Hematopoietic multipotent progenitor cell treated with erythropoietin and hydrocortisone succinate and interleukin-3 and kit ligand, for 17 days (in vitro differentiated cells): ENCODE measurements at regions not wholly inside any gene's neighbourhood (a gene's known extent, or its start where the extent isn't known, plus 50 kb on each side); places are given as distances from the start of the nearest gene placed in this dataset.
"Not testable (repeated sequence)": the region's sequence is repeated elsewhere in the genome, so short reads cannot be mapped to it uniquely, and the experiment has no call there.

Source experiments
- DNase-seq: peaks from one replicate; pipeline ENCODE4 v3.0.0-alpha.2; 2015; ENCODE audit warnings: low spot score

DNA sequence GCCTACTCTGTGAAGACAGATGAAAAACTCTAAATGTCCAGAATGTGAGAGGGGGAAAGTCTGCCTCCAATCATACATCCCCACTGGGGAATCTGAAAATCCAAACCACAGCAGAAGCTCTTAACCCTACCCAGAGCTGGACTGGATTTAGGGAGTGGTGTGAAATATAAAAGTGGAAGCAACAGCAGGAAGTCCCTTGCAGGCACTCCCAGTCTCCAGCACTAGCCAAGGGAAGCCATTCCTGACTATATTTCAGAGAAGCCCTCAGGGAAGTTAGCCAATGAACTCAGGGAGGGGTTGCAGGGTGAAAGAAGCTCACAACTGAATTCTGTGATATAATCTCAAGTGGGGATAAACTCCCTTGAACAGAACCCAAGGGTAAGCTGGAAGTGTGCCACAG lies 51.5 kb downstream of the CRPPA start:
- DNase-seq: no peak

DNA sequence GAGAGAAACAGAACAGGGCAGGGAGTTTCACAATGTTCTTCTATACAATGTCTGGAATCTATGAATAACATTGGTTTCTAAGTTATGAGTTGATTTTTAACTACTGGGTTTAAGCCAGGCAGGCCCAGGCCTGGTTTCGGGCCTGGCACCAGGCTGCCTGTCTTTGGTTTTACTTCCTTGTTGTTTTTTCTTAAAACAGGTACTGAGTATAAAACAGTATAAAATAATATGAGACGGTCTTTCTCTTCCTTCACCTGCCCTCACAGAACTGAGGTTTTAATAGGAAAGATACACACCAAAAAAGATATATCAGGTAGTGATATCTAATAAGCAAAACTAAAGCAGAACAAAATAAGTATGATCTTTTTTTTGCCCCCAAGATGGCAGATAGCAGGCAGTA lies 52.0 kb downstream of the CRPPA start:
- DNase-seq: not testable (repeated sequence)

DNA sequence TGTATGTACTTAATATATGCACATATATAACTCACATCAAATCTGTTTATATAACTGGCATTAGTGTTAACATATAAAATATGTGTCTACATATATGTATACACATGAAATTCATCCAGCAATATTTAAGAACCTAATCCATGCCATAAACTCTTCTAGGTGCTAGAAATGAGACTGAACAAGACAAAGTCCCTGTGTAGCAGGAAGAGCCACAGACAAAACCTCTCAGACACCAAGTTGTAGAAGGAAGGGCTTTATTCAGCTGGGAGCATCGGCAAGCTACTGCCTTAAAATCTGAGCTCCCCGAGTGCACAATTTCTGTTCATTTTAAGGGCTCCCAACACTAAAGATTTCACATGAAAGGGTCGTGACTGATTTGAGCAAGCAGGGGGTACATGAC lies 52.5 kb downstream of the CRPPA start:
- DNase-seq: no peak

DNA sequence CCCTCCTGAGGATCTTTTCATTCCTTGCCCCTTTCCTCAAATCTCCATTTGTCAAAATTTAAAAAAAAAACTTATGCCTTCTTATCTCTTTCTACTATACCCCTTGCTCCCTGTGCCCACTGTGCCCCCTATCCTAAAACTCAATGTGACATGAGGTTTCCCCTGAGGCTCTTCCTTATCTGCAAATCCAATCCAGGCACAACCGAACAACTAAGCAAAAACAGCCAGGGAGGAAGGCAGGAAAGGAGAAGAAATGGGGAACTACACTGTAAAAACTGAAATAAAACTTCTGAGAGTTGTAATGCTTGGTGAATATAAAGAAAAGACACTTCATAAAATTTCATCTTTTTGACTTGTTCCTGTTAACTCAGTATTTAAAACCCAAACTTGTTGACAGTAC lies 54.2 kb downstream of the CRPPA start:
- no peak for DNase-seq

DNA sequence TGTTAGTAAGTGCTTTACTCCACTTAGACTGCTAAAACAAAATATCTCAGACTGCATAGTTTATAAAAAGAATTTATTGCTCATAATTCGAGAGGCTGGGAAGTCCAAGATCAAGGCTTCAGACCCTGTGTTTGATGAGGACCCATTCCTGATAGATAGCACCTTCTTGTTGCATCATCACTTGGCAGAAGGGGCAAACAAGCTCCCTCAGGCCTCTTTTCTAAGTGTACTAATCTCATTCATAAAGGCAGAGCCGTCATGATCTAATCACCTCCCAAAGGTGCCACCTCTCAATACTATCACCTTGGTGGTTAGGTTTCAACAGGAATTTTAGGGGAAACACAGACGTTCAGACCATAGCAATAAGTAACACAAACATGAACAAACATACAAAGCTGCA lies 55.4 kb downstream of the CRPPA start:
- DNase-seq: no peak

DNA sequence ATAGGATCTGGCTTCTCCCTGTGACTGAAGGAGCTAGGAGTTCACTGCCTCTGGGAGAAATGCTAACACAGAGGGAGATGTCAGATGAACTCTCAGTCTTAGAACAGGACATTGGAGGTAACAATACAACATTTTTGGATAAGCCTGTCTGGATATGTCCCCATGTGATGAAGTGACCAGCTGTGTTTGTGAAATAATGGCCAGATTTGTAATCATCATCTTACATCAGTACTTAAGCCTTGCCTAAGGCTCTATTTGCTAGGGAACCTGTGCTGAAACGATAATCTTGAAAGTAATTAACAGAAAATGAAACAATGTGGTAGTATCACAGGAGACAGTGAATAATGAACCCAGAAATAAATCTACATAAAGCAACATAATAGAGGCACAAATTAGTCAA lies 56.2 kb downstream of the CRPPA start:
- no peak for DNase-seq

DNA sequence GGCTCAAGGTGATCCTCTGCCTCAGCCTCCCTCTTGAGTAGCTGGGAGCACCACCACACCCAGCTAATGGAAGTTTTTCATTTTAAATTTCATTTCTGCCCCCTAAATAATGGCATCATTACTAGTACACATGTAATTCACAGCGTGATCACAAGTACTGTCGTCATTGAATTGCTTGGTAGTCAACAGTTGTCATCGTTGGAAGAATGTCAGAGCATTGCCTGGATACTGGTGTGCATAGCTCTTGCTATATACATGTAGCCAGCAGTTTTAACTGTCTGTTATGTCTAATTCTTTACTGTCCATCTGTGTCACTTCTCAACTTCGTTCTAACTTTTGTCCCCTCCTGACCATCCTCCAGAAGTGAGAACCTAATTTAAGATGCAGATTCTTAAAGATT lies 62.1 kb downstream of the CRPPA start:
- no peak for DNase-seq

DNA sequence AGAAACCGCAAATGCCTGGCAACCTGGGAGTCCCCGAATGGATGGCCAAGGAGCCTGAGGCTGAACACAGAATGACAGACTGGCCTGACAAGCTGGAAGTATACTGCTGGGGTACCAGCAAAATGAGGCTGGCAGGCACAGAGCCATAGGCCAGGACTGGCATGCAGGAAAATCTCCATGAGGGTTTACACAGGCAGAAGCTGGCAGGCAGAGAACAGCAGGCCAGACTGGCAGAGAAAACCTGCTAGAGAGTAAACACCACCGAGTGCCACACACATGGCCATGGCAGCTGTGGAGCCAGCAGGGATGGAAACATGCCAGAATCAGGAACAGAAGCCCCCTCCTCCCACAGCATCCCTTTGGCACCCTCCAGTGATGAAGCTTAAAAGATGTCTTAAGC lies 63.4 kb downstream of the CRPPA start:
- no peak for DNase-seq

DNA sequence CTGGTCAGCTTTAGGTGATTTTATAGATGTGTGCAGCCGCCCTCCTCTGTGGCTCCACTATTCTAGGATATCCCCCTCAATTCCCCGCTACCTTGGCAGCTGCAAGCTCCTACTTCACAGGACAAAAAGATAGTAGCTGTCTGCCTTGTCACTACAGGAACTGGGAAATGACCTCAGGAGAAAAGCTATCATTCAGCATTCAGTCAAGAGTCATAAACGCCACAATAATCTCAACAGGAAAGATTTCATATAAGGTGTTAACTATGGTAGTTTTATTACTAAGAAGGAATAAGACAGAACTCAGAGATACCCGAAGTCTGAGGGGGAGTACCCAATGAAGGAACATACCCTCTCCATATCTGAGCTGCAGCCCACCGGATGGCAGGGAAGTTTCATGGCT lies 63.9 kb downstream of the CRPPA start:
- DNase-seq: no peak

DNA sequence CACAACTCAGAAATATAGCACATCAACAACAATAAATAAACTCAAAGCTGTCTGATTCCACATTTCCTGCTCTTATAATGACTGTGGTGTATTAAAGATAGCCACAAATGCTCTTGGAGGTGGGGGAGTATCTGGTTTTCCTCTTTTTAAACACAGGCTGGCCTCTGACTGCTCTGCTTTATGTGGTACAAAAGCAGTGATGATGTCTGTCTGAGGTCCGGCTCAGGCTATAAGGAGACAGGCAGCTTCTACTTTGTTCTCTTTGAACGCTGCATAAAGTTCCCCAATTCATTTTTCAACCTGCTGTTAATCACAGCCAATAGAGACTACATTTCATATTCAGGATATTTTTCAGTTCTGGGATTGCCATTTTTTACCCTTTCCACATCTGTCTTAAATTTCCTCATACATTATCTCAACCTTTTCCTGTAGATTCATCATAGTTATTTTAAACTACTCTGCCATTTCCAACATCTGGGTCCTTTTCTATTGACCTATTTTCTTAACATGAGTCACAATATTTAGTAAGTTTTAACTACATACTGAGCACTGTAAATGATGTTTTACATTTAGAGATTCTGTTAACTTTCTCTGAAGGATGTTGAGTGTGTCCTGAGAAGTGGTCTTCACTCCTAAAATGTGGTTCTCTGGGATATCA lies 64.9 kb downstream of the CRPPA start:
- no peak for DNase-seq

DNA sequence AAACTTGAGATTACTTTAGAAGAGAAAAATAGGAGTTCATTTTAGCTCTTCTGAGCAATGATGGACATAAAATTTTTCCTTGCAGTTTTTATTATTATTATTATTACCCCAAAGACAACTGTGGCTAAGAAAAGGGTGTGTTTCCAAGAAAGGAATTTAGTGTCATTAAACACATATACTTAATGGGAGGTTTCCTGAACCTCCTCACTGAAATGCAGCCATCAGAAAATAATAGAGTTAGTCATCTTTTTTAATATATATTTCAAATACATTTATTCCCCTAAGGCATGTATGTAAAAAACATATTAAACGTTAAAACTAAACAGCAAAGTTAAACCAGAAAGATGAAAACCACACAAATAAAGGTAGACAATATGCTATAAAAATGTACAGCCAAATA lies 66.8 kb downstream of the CRPPA start:
- DNase-seq: no peak

DNA sequence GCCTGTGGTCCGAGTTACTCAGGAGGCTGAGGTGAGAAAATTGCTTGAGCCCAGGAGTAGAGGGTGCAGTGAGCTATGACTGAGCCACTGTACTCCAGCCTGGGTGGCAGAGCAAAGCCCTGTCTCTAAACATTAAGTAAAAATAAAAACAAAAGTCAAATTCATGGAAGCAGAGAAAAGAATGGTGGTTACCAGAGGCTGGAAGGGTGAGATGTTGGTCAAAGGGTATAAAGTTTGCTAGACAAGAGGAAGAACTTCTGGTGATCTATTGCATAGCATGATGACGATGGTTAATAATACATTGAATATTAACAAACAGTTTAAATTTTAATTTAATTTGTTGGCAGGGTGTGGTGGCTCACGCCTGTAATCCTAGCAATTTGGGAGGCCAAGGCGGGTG lies 68.1 kb downstream of the CRPPA start:
- DNase-seq: no peak

DNA sequence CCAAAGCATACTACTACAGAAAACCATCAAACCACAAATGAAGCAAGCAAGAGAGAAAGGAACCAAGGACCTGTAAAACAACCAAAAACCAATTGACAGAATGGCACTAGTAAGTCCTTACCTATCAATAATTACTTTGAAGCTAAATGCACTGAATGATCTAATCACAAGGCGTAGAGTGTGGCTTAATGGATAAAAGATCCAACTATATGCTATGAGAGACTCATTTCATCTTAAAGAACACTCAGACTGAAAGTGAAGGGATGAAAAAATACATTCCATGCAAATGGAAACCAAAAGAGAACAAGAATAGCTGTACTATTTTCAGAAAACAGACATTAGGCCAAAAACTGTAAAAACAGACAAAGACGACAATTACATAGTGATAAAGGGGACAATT lies 70.7 kb downstream of the CRPPA start:
- DNase-seq: no peak

DNA sequence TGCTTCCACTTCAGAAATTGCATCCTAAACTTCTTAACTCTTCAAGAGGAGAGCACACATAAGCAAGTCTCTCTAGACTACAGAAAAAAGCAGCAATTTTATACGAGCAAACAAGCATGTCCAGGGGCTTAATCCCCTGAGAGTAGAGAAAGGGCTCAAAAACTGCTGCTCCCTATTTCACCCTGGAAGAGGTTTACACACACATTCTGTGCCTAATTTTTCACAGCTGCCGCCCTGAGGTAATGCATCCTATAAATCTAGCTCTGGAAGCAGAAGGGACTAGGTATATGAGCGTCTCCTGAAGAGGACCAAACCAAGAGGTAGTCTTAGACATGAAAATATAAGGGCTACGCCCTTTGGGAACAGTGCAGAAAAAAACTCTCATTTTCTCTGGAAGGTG lies 73.1 kb downstream of the CRPPA start:
- no peak for DNase-seq

DNA sequence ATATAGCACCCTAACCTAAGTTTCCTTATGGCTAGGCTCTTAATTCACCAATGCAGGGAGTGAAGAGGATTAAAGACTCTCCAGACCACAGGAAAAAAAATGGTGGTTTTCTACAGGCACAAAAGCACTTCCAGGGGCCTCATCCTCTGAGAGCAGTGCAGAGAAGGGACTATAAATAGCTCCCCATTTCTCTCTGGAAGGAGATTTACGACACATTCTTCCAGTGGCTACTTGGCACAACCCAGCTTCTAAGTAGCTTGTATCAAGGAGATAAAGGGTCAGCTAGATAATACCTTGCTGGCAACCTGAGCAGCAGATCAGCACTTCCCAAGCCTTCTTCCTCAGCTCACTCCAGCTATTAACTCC lies 73.5 kb downstream of the CRPPA start:
- DNase-seq: no peak

DNA sequence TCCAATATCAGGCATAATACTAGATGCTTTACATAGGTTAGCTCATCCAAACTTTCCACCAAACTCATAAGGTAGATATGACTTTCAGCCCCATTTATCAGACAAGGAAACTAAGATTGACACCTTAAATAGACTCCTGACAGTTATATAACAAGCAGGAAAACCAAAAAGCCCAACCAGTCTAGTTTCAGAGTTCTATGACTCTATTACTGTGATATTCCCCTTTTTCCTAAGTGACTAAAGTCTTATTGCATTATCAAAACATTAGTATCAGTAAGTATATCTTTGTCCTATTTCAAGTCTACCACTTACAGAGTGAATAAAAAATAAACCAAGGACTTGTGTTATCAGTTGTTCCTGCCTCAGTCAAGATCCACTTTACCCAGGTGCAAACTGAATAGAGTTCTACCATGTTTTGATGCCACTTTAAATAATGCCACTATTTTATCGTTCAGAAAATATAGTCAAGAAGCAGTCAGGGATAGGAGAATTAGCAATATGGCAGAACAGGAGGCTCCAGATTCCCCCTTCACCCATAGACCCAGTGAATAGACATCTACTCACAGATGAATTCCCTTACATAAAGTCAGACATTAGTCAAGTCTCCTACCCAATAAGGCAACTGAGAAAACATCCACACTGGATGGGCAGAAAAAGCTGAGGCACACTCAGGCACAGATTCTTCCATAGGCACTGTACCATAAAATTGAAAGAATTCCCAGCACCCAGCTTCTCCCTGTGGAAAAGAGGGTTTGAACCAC lies 74.1 kb downstream of the CRPPA start:
- DNase-seq: no peak

DNA sequence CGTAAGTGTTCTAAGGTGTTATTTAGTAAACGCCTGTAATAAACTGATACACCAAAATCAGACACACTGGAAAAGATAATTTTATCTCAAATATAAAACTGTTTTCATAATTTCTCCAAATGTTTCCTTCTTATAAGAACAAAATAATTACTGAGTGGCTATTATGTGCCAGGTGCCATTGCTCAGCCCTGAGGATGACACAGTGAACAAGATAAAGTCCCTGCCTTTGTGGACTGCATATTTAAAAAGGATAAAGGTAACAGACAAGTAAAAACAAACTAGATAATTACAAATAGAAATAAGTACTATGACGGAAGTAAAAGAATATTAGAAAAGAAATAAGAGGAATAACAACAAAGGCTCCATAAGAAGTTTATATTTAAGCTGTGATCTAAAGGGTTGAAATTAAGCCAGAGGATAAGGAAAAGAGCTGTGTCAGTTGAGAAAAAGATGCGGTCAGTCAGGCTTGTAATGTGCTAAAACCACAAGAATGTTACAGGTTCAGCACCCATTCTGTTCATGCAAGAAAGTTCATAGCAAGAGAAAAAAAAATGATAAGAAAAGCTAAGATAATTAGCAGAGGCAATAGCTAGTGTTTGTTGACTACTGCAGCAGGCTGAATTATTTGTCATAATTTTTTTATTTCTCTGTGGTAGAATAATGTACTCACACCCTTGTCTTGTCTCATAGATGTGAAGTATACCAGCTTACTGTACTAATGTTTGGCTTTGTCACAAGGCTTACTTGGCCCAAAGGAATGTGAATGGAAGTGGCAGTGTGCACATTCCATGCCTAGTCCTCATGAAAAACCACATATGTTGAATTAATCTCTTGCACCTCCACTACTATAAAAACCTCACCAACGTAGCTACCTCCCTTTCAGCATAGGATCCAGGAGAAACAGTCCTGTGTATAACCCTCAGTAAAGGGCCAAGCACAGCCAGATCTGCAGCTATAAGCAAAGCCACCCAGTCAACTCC lies 75.1 kb downstream of the CRPPA start:
- DNase-seq: no peak

DNA sequence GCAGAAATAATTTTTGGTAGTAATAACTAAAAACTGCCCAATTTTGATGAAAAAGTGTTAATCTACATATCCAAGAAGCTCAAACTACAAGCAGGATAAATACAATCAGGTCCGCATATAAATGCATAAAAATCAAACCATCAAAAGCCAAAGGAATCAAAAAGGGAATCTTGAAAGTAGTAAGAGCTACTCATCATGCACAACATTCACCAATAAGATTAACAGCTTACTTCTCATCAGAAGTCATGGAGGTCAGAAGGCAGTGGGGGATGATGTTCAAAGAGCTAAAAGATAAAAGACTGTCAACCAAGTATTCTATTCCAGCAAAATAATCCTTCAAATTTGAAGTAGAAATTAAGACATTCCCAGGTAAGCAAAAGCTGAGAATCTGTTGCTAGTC lies 76.4 kb downstream of the CRPPA start:
- no peak for DNase-seq

DNA sequence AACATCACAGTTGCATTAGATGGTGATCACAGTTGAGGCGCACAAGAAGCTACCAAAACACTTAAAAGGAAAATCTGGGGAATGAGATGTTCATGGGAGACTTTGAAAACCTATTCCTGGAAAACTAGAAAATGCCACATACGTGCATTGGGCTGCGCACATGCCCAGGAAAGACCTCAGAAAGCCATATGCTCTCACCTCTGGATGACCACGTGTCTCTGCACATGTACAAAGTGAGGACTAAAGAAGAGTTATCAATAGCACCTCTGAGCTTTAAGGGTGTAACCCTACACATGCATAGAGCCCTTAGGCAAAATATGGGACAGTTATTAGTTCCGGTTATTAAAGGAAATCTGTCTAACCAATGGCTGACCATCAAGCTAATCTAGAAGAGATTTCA lies 77.7 kb downstream of the CRPPA start:
- DNase-seq: no peak

DNA sequence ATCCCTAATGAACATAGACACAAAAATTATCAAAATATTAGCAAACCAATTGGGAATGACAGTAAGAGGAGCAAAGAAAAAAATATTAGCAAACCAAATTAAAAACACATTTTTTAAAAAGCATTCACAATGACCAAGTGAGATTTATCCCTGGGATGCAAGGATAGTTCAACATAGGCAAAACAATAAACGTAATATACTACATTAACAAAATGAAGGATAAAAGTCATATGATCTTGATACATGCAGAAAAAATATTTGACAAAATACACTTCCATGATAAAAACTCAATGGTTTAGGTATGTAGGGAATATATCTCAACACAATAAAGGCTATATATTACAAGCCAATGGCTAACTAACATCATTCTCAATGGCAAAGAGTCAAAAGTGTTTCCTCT lies 83.3 kb downstream of the CRPPA start:
- DNase-seq: no peak

DNA sequence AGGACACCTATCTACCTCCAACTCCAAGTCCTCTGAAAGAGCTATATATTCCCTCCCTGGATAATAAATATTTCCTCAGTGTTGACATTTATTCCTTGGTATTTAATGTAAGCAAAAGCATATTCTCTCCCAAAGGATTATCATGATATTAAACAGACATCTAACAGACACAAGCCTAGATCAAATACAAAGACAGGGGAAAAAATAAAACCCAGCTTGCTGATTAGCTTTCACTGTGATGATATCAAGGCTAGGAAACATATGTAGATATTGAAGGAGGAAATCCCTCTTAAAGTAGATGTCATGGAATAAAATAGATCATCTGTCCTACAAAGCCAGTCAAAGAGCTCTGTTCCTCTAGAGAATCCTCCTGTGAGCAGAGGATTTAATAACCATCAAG lies 95.2 kb downstream of the CRPPA start:
- no peak for DNase-seq

DNA sequence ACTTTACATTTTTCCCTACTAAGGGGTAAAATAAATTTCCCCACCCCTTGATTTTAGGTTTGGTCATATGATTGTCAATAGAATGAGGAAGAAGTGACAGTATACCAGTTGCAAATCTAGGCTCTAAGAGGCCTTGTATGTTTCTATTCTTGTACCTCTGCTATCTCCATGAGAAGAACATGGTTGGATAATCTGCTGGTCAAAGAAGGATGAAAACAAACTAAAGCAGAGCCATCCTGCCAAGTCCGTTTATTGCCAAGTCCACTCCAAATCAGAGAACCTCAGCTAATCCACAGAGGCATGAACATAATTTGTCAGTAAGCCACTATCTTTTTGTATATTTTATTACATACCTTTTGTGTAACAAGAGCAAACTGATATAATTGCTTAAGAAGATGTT lies 98.0 kb downstream of the CRPPA start:
- DNase-seq: no peak

DNA sequence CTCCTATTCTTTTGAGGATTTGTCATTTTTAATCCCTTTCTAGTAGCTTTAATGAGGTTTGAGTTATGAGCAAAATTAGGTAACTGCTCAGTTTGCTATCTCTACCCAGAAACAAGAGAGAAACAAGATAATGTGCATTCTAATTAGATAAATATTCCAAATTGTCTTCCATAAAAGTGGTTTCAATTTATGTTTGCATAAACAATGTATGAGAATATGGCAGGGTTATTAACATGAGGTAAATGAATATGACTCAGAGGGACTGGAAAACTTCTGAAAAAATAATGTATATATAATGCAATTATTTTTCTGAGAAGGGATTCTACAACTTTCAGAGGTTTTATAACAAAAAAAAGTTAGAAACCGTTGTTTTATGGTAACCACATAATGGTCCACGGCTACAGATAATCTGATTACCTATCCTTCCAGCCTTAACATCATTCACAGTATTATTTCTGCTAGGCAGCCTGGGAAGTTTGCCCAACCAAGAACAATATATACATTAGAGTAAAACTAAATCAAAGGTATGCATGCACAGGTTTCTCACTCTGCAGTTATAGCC lies 101.2 kb downstream of the CRPPA start:
- no peak for DNase-seq
